Transverse colon (tissue), 3 donors: ENCODE measurements at regions not wholly inside any gene's neighbourhood (a gene's known extent, or its start where the extent isn't known, plus 50 kb on each side); places are given as distances from the start of the nearest gene placed in this dataset.

Experiments used
- CTCF ChIP-seq, 5 experiments: fragments of 200-600 bp in 3 of 5; fragments of 450-650 bp in 2 of 5; sonication (generic) in 3 of 5; IDR thresholded peaks; 1 replicate in 2 of 5; 2 replicates in 3 of 5; pipeline ENCODE4 v1.5.1; 2016 to 2017; ENCODE audit warnings: antibody characterized with exemption in 5 of 5, inconsistent platforms in 3 of 5, mild to moderate bottlenecking in 2 of 5, moderate library complexity in 1 of 5
- EP300 ChIP-seq: sonication (generic); formaldehyde crosslinking; IDR thresholded peaks from one replicate; pipeline ENCODE4 v1.6.1; 2017; ENCODE audit warnings: antibody characterized with exemption, low read depth

DNA sequence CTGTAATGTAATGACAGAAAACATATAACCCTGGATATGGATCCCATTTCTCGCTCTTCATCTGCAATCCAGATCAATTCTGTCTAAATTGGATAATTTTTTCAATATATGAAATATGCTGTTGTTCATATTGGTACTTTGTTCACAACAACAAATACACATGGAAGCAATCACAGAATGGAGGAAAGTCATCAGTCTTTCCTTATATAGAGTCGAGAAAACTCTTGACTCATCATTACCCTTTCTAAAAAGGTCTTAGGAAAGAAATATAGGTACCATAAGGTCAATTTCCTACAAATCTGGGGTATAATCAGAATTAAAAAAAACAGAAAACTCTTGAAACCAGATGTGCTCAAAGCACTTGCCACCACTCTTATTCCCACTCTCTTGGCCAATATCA is 677.6 kb upstream of the ID4 start:
- TF ChIP-seq CTCF (IDR thresholded peaks at IDR 0.05) (no peak), EP300 (no peak)
